Stomach (tissue), 4 donors: ENCODE measurements at regions not wholly inside any gene's neighbourhood (a gene's known extent, or its start where the extent isn't known, plus 50 kb on each side); places are given as distances from the start of the nearest gene placed in this dataset.

ENCODE experiments used
- CTCF ChIP-seq, 7 experiments: fragments of 450-650 bp in 4 of 7; fragments of 200-600 bp in 3 of 7; sonication (generic) in 3 of 7; IDR thresholded peaks; one replicate each; pipeline ENCODE4 v1.5.1; 2016 to 2019; ENCODE audit warnings: antibody characterized with exemption in 7 of 7, control low read depth in 2 of 7, mild to moderate bottlenecking in 1 of 7
- EP300 ChIP-seq: sonication (generic); formaldehyde crosslinking; IDR thresholded peaks from one replicate; pipeline ENCODE4 v1.6.1; 2017; ENCODE audit warnings: antibody characterized with exemption
- POLR2A ChIP-seq, 4 donors: fragments of 450-650 bp; IDR thresholded peaks; one replicate each; pipeline ENCODE4 v1.6.1; 2016; ENCODE audit warnings: antibody characterized with exemption in 4 of 4, control low read depth in 2 of 4, mild to moderate bottlenecking in 1 of 4, moderate library complexity in 1 of 4
- POLR2AphosphoS5 ChIP-seq, 3 donors: sonication (generic); formaldehyde crosslinking; IDR thresholded peaks; one replicate each; pipeline ENCODE4 v1.6.1; 2016; ENCODE audit warnings: antibody characterized with exemption in 3 of 3

GRCh38 chr12:4045786-4046494, 172.7 kb upstream of the PARP11 start:
- TF ChIP-seq CTCF (IDR thresholded peaks at IDR 0.05) (no peak), POLR2A (IDR thresholded peaks at IDR 0.05) (no peak), EP300 (no peak), POLR2AphosphoS5 (IDR thresholded peaks at IDR 0.05) (no peak)
